Parathyroid adenoma (tissue), 2 donors: ENCODE measurements at regions not wholly inside any gene's neighbourhood (a gene's known extent, or its start where the extent isn't known, plus 50 kb on each side); places are given as distances from the start of the nearest gene placed in this dataset.

ENCODE experiments used
- H2AFZ ChIP-seq: fragments of 300-600 bp; sonication (generic); one replicate; pipeline ENCODE4 v1.7.0; 2017; ENCODE audit warnings: antibody characterized with exemption, mild to moderate bottlenecking
- H3K27ac ChIP-seq: fragments of 300-600 bp; sonication (generic); one replicate; pipeline ENCODE4 v1.7.0; 2017
- H3K27me3 ChIP-seq: fragments of 300-600 bp; sonication (generic); one replicate; pipeline ENCODE4 v1.7.0; 2017; ENCODE audit warnings: low read length; ENCODE audit not compliant: control insufficient read depth, insufficient read depth
- H3K36me3 ChIP-seq: fragments of 300-600 bp; sonication (generic); one replicate; pipeline ENCODE4 v1.7.0; 2017; ENCODE audit warnings: low read length; ENCODE audit not compliant: control insufficient read depth, insufficient read depth
- H3K4me1 ChIP-seq: fragments of 300-600 bp; sonication (generic); one replicate; pipeline ENCODE4 v1.7.0; 2017; ENCODE audit warnings: control low read depth
- H3K4me2 ChIP-seq: fragments of 300-600 bp; sonication (generic); one replicate; pipeline ENCODE4 v1.7.0; 2017; ENCODE audit warnings: low read length
- H3K4me3 ChIP-seq: fragments of 300-600 bp; sonication (generic); one replicate; pipeline ENCODE4 v1.7.0; 2017; ENCODE audit warnings: low read depth, low read length
- H3K79me2 ChIP-seq: fragments of 300-600 bp; sonication (generic); one replicate; pipeline ENCODE4 v1.7.0; 2017; ENCODE audit warnings: control low read depth
- H3K9ac ChIP-seq: fragments of 300-600 bp; sonication (generic); one replicate; pipeline ENCODE4 v1.7.0; 2017; ENCODE audit warnings: mild to moderate bottlenecking
- H3K9me3 ChIP-seq: fragments of 300-600 bp; sonication (generic); one replicate; pipeline ENCODE4 v1.7.0; 2017; ENCODE audit warnings: low read length; ENCODE audit not compliant: control insufficient read depth
- CTCF ChIP-seq: fragments of 300-600 bp; sonication (generic); IDR thresholded peaks from one replicate; pipeline ENCODE4 v1.7.0; 2017; ENCODE audit warnings: antibody characterized with exemption, mild to moderate bottlenecking
- donor health status: primary hyperparathyroidism.

GRCh38 chrX:42432552-42432951 lies 345.4 kb downstream of the PPP1R2C start:
- H3K79me2 ChIP-seq, result no peaks in the 10 kb centered on the region
- no peaks in the 10 kb centered on the region for H3K9me3 ChIP-seq
- H3K36me3 ChIP-seq, result no peaks in the 10 kb centered on the region
- no peak for TF ChIP-seq CTCF
- no peak overlapping the region for H3K27ac ChIP-seq
- no peaks in the 10 kb centered on the region for H3K27me3 ChIP-seq
- H2AFZ ChIP-seq, result no peak overlapping the region
- H3K4me1 ChIP-seq, result no peaks in the 10 kb centered on the region
- H3K4me3 ChIP-seq, result no peak overlapping the region
- H3K4me2 ChIP-seq, result no peak overlapping the region
- no peak overlapping the region for H3K9ac ChIP-seq

- Histone ChIP-seq H3K27ac (no peak overlapping the region), H3K27me3 (no peaks in the 10 kb centered on the region)
These were observed 355.0 kb downstream of the PPP1R2C start for GRCh38 chrX:42422961-42423360.

GRCh38 chrX:42420426-42420825 lies 357.5 kb downstream of the PPP1R2C start:
- Histone ChIP-seq H3K27me3 (no peaks in the 10 kb centered on the region), H2AFZ (no peak overlapping the region), H3K79me2 (no peaks in the 10 kb centered on the region), H3K27ac (no peak overlapping the region), H3K9me3 (no peaks in the 10 kb centered on the region), H3K4me2 (no peak overlapping the region), H3K9ac (no peak overlapping the region), H3K4me3 (no peak overlapping the region), H3K4me1 (no peaks in the 10 kb centered on the region), H3K36me3 (no peaks in the 10 kb centered on the region)
- TF ChIP-seq CTCF, result no peak

More at GRCh38 chrX:42422961-42423360, 355.0 kb downstream of the PPP1R2C start:
- Histone ChIP-seq H3K4me2 (no peak overlapping the region), H3K4me3 (no peak overlapping the region), H3K79me2 (no peaks in the 10 kb centered on the region), H3K9ac (no peak overlapping the region), H3K9me3 (no peaks in the 10 kb centered on the region), H2AFZ (no peak overlapping the region), H3K4me1 (no peaks in the 10 kb centered on the region), H3K36me3 (no peaks in the 10 kb centered on the region)
- no peak for TF ChIP-seq CTCF

GRCh38 chrX:42415636-42416035 lies 362.3 kb downstream of the PPP1R2C start:
- TF ChIP-seq CTCF, result no peak
- H3K36me3 ChIP-seq, result no peaks in the 10 kb centered on the region
- no peaks in the 10 kb centered on the region for H3K9me3 ChIP-seq
- no peaks in the 10 kb centered on the region for H3K4me1 ChIP-seq
- H2AFZ ChIP-seq, result no peak overlapping the region
- H3K9ac ChIP-seq, result no peak overlapping the region
- no peak overlapping the region for H3K4me3 ChIP-seq
- H3K79me2 ChIP-seq, result no peaks in the 10 kb centered on the region
- H3K27me3 ChIP-seq, result no peaks in the 10 kb centered on the region
- no peak overlapping the region for H3K4me2 ChIP-seq
- no peak overlapping the region for H3K27ac ChIP-seq

GRCh38 chrX:42414057-42414456 lies 363.9 kb downstream of the PPP1R2C start:
- Histone ChIP-seq H2AFZ (no peak overlapping the region), H3K9ac (no peak overlapping the region), H3K27ac (no peak overlapping the region), H3K4me3 (no peak overlapping the region), H3K27me3 (no peaks in the 10 kb centered on the region), H3K4me2 (no peak overlapping the region), H3K4me1 (no peaks in the 10 kb centered on the region), H3K36me3 (no peaks in the 10 kb centered on the region), H3K79me2 (no peaks in the 10 kb centered on the region), H3K9me3 (no peaks in the 10 kb centered on the region)
- TF ChIP-seq CTCF, result no peak
